Caco-2 (cell line): ENCODE measurements at regions not wholly inside any gene's neighbourhood (a gene's known extent, or its start where the extent isn't known, plus 50 kb on each side); places are given as distances from the start of the nearest gene placed in this dataset.
"Not testable (repeated sequence)": the region's sequence is repeated elsewhere in the genome, so short reads cannot be mapped to it uniquely, and the experiment has no call there.

Experiments
- BruUV-seq: library from RNA; stranded (reverse); fragments of 400-500 nt; replicated peaks from 2 replicates; lab custom pipeline; 2021; lab: Mats Ljungman, UMichigan
- CTCF ChIA-PET: fragments of 300-600 bp; sonication (Branson Sonifier 250); formaldehyde crosslinking; loops from one replicate; lab custom pipeline; 2022; ENCODE audit warnings: antibody characterized with exemption; lab: Charles Lee
- POLR2A ChIA-PET: fragments of 300-600 bp; sonication (Branson Sonifier 250); formaldehyde crosslinking; loops from one replicate; lab custom pipeline; 2022; ENCODE audit warnings: antibody characterized with exemption; lab: Charles Lee
- DNase-seq, 2 experiments: peaks; one replicate each; pipeline versions ENCODE4 v3.0.0 to v3.0.0-alpha.2; 2020 to 2022
- H3K27me3 ChIP-seq: replicated peaks from 2 replicates; pipeline ENCODE4 v1.6.0; 2011; ENCODE audit warnings: low read length; ENCODE audit not compliant: control insufficient read depth, insufficient read depth
- H3K36me3 ChIP-seq: 2 replicates; pipeline ENCODE4 v1.5.1; 2011; ENCODE audit warnings: low read length; ENCODE audit not compliant: control insufficient read depth, insufficient read depth
- H3K4me1 ChIP-seq: fragments of 250-450 bp; sonication (Bioruptor Pico); 2 replicates; pipeline ENCODE4 v1.5.1; 2020; ENCODE audit warnings: mild to moderate bottlenecking
- H3K4me3 ChIP-seq: 2 replicates; pipeline ENCODE4 v1.5.1; 2011; ENCODE audit warnings: low read depth, mild to moderate bottlenecking, control low read depth, low read length
- H3K9me3 ChIP-seq: fragments of 250-450 bp; sonication (Bioruptor Pico); 2 replicates; pipeline ENCODE4 v1.5.1; 2020; ENCODE audit warnings: mild to moderate bottlenecking, moderate library complexity
- H3K27ac Mint-ChIP-seq: one replicate; pipeline ENCODE4 v1.8.0; 2022; ENCODE audit warnings: mixed read lengths; ENCODE audit not compliant: unreplicated experiment
- H3K27me3 Mint-ChIP-seq: one replicate; pipeline ENCODE4 v1.8.0; 2022; ENCODE audit warnings: mixed read lengths; ENCODE audit not compliant: insufficient read depth, unreplicated experiment
- H3K36me3 Mint-ChIP-seq: one replicate; pipeline ENCODE4 v1.8.0; 2022; ENCODE audit warnings: mild to moderate bottlenecking, mixed read lengths; ENCODE audit not compliant: insufficient read depth, unreplicated experiment
- H3K4me1 Mint-ChIP-seq: one replicate; pipeline ENCODE4 v1.8.0; 2022; ENCODE audit warnings: low read depth, mixed read lengths; ENCODE audit not compliant: unreplicated experiment
- H3K4me3 Mint-ChIP-seq: one replicate; pipeline ENCODE4 v1.8.0; 2022; ENCODE audit warnings: mild to moderate bottlenecking, moderate library complexity, mixed read lengths; ENCODE audit not compliant: unreplicated experiment
- H3K9me3 Mint-ChIP-seq: one replicate; pipeline ENCODE4 v1.8.0; 2022; ENCODE audit warnings: mixed read lengths; ENCODE audit not compliant: unreplicated experiment
- intact Hi-C: fragments of 100-400 bp; cut with micrococcal nuclease; formaldehyde crosslinking; loops from one replicate; pipeline ENCODE4 v1.10.0; 2022; ENCODE audit not compliant: unreplicated experiment
- TF ChIP-seq, protein P1 (sequence below), 2 experiments: fragments of 200-600 bp in 1 of 2; IDR thresholded peaks; 1 replicate in 1 of 2; 2 replicates in 1 of 2; pipeline versions ENCODE4 v1.5.1 to v1.8.0; 2011 to 2022; ENCODE audit warnings: antibody characterized with exemption in 1 of 2, control low read depth in 1 of 2, inconsistent platforms in 1 of 2, low read depth in 1 of 2, low read length in 1 of 2, mild to moderate bottlenecking in 1 of 2, moderate library complexity in 1 of 2; ENCODE audit not compliant: insufficient read depth in 1 of 2, severe bottlenecking in 1 of 2, unreplicated experiment in 1 of 2

DNA sequence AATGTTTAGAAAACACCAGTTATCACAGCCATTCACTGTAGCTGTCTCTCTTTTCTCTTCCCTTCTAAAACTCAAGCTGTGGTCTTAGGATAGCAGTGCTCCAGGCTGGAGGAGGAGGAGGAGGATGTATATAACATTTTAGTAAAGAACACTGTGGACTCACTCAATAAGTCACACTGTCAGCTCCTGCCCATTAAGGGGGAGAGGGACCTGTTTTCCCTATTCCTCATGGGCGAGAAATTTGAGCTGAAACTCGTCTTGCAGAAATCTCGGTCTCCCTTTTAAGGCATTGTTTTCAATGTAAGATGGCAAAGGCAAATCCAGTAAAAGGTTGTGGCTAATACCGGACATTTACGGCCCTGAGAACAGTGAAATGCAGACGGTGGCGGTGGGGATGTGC is 114.8 kb upstream of the ZNF236 start:
- no TSS peak for BruUV-seq
- CTCF ChIA-PET: no interaction called here
- Mint-ChIP-seq H3K36me3 (no peaks in the 10 kb centered on the region), H3K27ac (no peak overlapping the region), H3K9me3 (no peaks in the 10 kb centered on the region), H3K4me3 (no peak overlapping the region), H3K4me1 (no peaks in the 10 kb centered on the region), H3K27me3 (peaks cover 2% of the 10 kb centered on the region)
- Histone ChIP-seq H3K9me3 (no peaks in the 10 kb centered on the region), H3K4me1 (no peaks in the 10 kb centered on the region), H3K4me3 (no peak overlapping the region), H3K36me3 (no peaks in the 10 kb centered on the region), H3K27me3 (no peaks in the 10 kb centered on the region)
- no peak for DNase-seq
- intact Hi-C loops: no loop called here
- TF ChIP-seq, protein P1, sequence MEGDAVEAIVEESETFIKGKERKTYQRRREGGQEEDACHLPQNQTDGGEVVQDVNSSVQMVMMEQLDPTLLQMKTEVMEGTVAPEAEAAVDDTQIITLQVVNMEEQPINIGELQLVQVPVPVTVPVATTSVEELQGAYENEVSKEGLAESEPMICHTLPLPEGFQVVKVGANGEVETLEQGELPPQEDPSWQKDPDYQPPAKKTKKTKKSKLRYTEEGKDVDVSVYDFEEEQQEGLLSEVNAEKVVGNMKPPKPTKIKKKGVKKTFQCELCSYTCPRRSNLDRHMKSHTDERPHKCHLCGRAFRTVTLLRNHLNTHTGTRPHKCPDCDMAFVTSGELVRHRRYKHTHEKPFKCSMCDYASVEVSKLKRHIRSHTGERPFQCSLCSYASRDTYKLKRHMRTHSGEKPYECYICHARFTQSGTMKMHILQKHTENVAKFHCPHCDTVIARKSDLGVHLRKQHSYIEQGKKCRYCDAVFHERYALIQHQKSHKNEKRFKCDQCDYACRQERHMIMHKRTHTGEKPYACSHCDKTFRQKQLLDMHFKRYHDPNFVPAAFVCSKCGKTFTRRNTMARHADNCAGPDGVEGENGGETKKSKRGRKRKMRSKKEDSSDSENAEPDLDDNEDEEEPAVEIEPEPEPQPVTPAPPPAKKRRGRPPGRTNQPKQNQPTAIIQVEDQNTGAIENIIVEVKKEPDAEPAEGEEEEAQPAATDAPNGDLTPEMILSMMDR (IDR thresholded peaks at IDR 0.05; ENCODE audit: insufficient read depth in 1 of 2, low read depth in 1 of 2, low read length in 1 of 2, severe bottlenecking in 1 of 2, unreplicated experiment in 1 of 2): no peak
- POLR2A ChIA-PET: no interaction called here

DNA sequence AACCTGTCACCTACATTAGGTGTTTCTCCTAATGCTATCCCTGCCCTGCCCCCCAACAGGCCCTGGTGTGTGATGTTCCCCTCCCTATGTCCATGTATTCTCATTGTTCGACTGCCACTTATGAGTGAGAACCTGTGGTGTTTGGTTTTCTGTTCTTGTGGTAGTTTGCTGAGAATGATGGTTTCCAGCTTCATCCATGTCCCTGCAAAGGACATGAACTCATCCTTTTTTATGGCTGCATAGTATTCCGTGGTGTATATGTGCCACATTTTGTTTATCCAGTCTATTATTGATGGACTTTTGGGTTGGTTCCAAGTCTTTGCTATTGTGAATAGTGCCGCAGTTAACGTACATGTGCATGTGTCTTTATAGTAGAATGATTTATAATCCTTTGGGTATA is 117.8 kb upstream of the ZNF236 start:
- H3K9me3 ChIP-seq, BruUV-seq, H3K27me3 ChIP-seq, H3K27ac Mint-ChIP-seq, H3K36me3 Mint-ChIP-seq, H3K4me1 Mint-ChIP-seq, H3K9me3 Mint-ChIP-seq, H3K4me3 Mint-ChIP-seq, H3K4me3 ChIP-seq, H3K36me3 ChIP-seq, intact Hi-C loops, CTCF ChIA-PET, H3K27me3 Mint-ChIP-seq, DNase-seq, H3K4me1 ChIP-seq, POLR2A ChIA-PET: not testable (repeated sequence)

GRCh38 chr18:76699923-76700322 is 122.4 kb upstream of the ZNF236 start:
- no peaks in the 10 kb centered on the region for H3K9me3 ChIP-seq
- no peaks in the 10 kb centered on the region for H3K27me3 ChIP-seq
- Mint-ChIP-seq H3K27me3 (peaks cover 3% of the 10 kb centered on the region), H3K9me3 (no peaks in the 10 kb centered on the region), H3K27ac (no peak overlapping the region), H3K36me3 (no peaks in the 10 kb centered on the region), H3K4me1 (no peaks in the 10 kb centered on the region), H3K4me3 (no peak overlapping the region)
- DNase-seq: no peak
- no peak overlapping the region for H3K4me3 ChIP-seq
- no peaks in the 10 kb centered on the region for H3K36me3 ChIP-seq
- ChIA-PET CTCF (no interaction called here), POLR2A (no interaction called here)
- intact Hi-C loops: no loop called here
- H3K4me1 ChIP-seq: no peaks in the 10 kb centered on the region
- BruUV-seq: no TSS peak
- TF ChIP-seq, protein P1 (IDR thresholded peaks at IDR 0.05; ENCODE audit: insufficient read depth in 1 of 2, low read depth in 1 of 2, low read length in 1 of 2, severe bottlenecking in 1 of 2, unreplicated experiment in 1 of 2): no peak

DNA sequence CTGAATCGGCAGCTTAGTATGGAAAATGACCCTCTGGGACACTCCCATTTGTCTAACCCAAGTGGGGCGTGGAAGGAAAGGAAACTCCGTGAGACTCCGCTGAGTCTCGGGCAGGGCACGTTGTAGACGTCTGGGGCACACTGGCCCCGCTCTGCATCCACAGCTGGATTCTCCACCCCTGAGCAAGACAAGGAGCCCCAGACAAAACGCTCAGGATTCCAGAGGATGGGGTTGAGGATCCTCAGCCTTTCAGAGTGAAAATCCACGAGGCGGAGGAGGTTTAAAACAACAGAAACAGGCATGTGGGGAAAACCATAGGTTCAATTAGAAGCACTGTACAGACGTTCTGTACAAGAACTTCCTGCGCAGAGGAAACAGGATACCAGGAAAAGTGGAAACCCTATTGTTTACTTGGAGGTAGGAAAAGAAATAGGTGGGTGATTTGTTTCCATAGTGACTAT is 124.9 kb upstream of the ZNF236 start:
- Histone ChIP-seq H3K4me1 (no peaks in the 10 kb centered on the region), H3K9me3 (no peaks in the 10 kb centered on the region), H3K27me3 (no peaks in the 10 kb centered on the region), H3K4me3 (no peak overlapping the region), H3K36me3 (no peaks in the 10 kb centered on the region)
- Mint-ChIP-seq H3K9me3 (no peaks in the 10 kb centered on the region), H3K27ac (no peak overlapping the region), H3K4me3 (no peak overlapping the region), H3K36me3 (no peaks in the 10 kb centered on the region), H3K4me1 (no peaks in the 10 kb centered on the region), H3K27me3 (peaks cover under 1% of the 10 kb centered on the region)
- CTCF ChIA-PET: no interaction called here
- intact Hi-C loops: no loop called here
- BruUV-seq: no TSS peak
- DNase-seq: no peak
- POLR2A ChIA-PET: no interaction called here
- TF ChIP-seq, protein P1 (IDR thresholded peaks at IDR 0.05; ENCODE audit: insufficient read depth in 1 of 2, low read depth in 1 of 2, low read length in 1 of 2, severe bottlenecking in 1 of 2, unreplicated experiment in 1 of 2): no peak
